VCaP (cell line): ENCODE measurements at regions not wholly inside any gene's neighbourhood (a gene's known extent, or its start where the extent isn't known, plus 50 kb on each side); places are given as distances from the start of the nearest gene placed in this dataset.

Experiments
- H3K27ac ChIP-seq: fragments of 450-650 bp; 2 replicates; pipeline ENCODE4 v1.5.1; 2017
- CTCF ChIP-seq: fragments of 450-650 bp; conservative IDR thresholded peaks from 2 replicates; pipeline ENCODE4 v1.5.1; 2017; ENCODE audit warnings: mild to moderate bottlenecking, moderate library complexity

GRCh38 chr1:93773049-93773838 lies 91.6 kb upstream of the BCAR3 start:
- TF ChIP-seq CTCF = no peak
- H3K27ac ChIP-seq = no peak overlapping the region

- TF ChIP-seq CTCF = no peak
- no peak overlapping the region for H3K27ac ChIP-seq
Observed at GRCh38 chr1:93771843-93772242, 90.2 kb upstream of the BCAR3 start.

GRCh38 chr1:93770640-93771039 lies 89.0 kb upstream of the BCAR3 start:
- H3K27ac ChIP-seq = no peak overlapping the region
- TF ChIP-seq CTCF = no peak

GRCh38 chr1:93769777-93770176 lies 88.1 kb upstream of the BCAR3 start:
- H3K27ac ChIP-seq = no peak overlapping the region

GRCh38 chr1:93768380-93768863 lies 86.8 kb upstream of the BCAR3 start:
- no peak for TF ChIP-seq CTCF
- no peak overlapping the region for H3K27ac ChIP-seq

More at GRCh38 chr1:93769777-93770176, 88.1 kb upstream of the BCAR3 start:
- TF ChIP-seq CTCF = no peak

GRCh38 chr1:93766451-93766850 lies 84.8 kb upstream of the BCAR3 start:
- TF ChIP-seq CTCF = no peak
- no peak overlapping the region for H3K27ac ChIP-seq

GRCh38 chr1:93765099-93765498 lies 83.5 kb upstream of the BCAR3 start:
- no peak overlapping the region for H3K27ac ChIP-seq
- no peak for TF ChIP-seq CTCF
